ENCODE measurements at regions not wholly inside any gene's neighbourhood (a gene's known extent, or its start where the extent isn't known, plus 50 kb on each side); places are given as distances from the start of the nearest gene placed in this dataset.
"Not testable (repeated sequence)": the region's sequence is repeated elsewhere in the genome, so short reads cannot be mapped to it uniquely, and the experiment has no call there.

DNA sequence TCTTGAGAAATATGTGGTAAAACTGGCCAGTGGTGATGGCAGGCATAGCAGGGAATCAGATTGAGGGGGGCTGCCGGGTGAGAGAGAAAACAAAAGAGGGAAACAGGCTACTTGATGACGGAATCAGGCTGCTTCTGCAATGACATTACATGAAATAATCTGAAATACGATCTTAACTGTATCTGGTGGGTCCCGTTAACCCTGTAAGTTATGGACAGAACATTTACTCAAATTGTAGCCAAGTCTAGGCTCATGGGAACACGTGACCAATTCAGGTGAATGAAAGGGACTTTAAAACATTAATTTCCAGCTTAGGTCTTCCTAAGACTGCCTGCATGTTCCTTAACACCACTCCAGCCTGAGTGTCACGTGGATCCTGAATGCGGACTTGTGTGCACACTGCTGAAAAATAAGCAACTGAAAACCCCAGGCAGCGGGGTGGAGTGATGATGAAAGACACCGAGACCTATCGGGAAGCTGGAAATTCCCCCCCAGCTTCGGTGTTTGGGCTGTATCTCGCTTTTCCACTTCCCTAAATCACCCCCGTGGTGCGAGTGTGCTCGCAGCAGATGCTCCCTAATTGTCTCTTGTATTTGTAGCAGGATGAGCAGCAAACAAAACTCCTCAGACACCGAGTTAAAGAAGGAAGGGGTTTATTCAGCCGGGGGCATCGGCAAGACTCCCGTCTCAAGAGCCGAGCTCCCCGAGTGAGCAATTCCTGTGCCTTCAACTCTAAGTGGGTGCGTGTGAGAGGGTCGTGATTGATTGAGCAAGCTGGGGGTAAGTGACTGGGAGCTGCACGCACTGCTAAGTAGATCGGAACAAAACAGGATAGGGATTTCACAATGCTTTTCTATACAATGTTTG, 145.0 kb upstream of the GRK3 start:
- DNase-seq (ENCODE audit: low read depth), result no peak

DNA sequence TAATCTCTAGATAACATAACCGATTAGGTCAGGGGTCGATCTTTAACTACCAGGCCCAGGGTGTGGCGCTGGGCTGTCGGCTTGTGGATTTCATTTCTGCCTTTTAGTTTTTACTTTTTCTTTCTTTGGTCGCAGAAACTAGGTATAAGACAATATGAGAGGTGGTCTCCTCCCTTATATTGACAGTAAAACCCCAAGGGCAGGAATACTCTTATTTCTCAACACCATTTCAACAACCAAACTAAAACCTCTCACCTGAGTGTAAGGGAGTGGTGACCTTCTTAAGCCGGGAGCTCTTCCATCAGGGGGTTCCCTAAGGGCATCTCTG, 144.4 kb upstream of the GRK3 start:
- not testable (repeated sequence) for DNase-seq (ENCODE audit: low read depth)

DNA sequence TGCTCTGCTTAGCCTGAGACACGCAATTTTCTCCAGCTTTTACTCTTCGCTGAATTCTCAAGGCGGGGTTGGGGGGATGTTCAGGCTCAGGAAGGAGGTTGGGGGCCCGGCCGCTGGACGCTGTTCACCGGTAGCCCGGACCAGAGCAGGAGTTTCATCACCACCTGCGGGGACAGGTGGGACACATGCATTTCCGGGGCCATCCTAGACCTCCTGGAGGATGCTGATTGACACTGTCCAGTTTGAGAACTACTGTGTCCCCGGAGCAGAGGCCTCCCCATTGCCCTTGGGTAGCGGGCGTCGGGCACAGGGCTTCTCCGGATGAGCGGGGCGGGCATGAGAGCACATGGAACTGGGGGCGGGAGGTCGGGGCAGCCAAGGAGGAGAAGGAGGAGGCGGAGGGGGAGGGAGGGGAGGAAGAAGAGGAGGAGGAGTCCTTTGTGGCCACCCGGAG, 144.0 kb upstream of the GRK3 start:
- no peak for DNase-seq (ENCODE audit: low read depth)

DNA sequence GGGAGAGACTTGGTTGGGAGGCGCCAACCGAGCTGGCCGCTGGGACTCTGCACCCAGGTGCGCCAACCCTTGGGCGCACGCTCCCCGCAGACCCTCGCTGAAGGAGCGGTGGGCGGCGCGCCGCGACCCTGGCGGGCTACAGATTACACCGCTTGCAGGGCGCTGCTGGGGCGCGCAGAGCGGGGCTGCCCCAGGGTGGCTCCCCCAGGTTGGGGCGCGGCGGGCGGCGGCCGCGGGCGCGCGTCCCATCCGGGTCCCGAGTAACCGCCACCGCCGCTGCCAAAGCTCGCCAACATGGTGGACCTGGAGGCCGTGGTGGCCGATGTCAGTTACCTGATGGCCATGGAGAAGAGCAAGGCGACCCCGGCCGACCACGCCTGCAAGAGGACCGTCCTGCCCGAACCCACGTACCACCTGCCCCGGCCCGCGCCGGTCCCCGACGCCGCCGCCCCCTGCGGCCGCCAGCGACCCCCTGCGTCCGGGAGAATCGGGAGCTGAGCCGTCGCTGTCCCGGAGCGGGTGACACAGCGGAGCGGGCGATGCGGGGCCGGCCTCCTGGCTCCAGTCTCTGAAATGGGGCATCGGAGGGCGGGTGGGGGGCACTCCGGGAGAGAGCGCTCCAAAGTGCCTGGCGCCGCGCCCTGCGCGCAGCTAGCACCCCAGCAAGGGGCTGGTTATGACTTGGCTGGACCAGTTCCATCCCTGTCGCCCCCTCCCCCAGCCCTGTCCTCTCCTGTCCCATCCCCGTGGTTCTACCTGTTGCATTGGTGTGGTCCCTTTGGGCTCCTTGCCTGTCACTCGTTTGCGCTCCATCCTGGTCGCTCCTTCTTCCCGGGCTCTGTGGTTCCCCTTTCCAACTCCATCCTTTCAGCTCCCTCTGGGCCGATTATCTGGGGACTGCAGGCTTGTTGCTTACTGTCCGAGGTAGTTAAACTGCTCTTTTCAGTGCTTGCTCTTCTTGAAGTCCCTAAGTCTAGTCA, 143.3 kb upstream of the GRK3 start:
- DNase-seq (ENCODE audit: low read depth), result no peak

DNA sequence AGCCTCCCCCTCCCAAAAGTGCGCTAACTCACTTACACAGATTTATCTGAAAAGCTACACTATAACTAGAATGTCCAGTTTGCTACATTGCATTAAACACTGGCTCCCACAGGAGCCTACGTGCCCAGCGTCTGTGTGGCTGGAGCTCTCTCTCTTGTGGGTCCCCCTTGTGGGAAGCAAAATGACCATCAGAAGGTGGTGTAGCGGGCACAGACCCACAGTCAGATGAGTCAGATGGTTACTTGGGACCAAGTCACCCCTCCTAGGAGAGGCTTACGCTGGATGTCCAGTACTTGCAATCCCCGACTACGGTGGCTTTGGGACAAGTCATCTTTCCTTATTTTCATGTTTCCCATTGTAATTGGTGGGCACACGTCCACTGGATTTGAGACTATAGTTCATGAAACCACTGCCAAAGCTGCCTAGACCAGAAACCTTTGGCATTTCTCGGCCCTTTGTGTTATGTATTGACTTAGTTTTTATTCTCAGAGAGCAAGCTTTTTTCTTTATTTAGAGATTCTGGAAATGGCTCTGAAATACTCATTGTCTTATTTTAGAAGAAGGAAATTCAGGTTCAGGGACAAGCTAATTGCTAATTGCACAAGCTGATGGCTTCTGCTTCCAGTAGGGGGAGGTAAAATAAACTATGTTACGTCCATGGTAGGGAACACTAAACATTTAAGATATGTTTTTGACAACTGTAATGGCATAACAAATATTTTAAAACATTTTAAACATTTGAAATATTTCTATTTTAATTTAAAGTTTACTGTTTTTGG, 137.8 kb upstream of the GRK3 start:
- not testable (repeated sequence) for DNase-seq (ENCODE audit: low read depth)

DNA sequence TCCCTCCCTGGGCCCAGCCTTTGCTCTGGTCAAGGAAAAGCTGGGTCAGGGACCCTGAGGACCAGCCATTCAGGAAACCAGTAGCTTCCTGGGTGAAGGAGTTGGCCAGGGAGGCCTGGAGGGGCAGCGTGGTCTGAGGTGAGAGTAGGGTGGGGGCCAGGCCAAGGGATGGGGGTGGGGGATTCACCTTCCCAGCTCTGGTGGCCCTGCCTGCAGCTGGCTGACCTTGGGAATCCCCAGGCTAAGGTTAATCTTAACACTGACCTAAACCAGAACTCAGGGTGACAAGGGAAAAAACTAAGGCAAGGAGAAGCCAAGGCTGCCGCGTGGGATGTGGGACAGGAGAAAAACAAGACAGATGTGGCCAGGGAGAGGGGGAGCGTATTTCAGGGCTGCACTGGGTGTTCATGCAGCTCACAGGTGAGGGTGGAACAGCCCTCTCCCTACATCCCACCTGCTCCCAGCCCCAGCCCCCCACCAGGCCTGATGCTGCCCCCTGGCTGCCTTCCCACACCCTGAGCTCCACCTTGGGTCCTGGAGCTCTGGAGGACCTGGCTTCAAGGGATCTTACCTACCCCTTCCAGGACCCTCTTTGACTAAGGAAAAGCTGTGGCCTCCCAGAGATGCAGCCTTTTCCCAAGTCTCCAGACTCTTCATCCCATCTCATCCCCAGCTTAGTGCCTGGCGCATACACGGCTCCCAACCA, 132.7 kb upstream of the GRK3 start:
- DNase-seq (ENCODE audit: low read depth), result not testable (repeated sequence)

DNA sequence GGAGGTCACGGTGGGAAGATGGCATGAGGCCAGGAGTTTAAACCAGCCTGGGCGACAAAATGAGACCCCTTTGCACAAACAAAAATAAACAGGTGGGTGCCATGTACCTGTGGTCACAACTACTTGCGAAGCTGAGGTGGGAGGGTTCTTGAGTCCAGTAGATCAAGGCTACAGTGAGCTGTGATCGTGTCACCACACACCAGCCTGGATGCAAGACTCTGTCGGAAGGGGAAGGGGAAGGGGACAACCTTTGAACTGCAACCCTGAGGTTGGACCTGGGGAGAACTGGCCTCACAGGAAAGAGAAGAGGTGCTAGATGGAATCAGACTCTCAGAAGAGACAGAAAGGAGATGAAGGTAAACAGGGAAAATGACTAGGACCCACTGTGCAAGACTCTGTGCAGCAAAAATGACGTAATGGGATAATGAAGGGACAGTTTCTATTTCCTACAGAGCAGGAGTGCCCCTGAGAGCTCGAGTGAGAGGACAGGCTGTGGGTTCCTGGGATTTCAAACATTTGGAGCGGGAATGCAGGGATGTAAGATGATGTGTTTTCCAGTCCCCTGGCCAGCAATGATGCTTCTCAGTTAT, 131.0 kb upstream of the GRK3 start:
- DNase-seq (ENCODE audit: low read depth), result not testable (repeated sequence)

DNA sequence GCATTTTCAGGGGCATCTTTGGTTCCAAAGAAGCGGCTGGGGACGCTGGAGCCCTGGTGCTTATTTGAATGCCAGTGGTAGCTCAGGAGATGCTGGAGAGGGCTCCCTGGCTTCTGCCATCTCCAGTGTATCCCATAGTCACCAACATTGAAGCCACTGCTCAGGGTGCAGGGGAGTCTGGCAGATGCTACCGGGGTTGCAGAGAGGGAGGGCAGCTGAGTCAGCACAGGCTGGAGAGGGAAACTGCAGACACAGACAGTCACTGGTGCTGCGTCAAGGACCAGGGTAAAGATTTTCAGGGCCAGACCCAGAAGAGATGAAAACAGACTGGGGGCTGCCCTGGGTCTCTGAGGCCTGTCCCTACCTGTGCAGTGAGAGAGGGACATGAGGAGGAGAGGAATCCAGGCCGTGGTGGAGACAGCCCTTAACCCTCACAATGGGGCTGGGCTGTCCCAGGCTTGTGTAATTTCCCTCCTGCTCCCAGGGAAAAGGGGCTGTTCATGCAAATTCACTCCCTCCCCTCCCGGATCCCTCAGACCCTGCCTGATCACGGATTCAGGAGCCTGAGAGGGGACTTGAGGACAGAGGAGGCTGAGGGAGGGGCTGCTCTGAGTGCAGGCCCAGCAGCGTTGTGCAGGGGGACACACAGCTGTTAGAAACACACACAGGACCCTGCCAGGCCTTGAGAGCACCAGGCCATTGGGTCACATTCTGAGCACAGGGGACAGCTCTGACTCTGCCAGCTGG, 126.9 kb upstream of the GRK3 start:
- no peak for DNase-seq (ENCODE audit: low read depth)

DNA sequence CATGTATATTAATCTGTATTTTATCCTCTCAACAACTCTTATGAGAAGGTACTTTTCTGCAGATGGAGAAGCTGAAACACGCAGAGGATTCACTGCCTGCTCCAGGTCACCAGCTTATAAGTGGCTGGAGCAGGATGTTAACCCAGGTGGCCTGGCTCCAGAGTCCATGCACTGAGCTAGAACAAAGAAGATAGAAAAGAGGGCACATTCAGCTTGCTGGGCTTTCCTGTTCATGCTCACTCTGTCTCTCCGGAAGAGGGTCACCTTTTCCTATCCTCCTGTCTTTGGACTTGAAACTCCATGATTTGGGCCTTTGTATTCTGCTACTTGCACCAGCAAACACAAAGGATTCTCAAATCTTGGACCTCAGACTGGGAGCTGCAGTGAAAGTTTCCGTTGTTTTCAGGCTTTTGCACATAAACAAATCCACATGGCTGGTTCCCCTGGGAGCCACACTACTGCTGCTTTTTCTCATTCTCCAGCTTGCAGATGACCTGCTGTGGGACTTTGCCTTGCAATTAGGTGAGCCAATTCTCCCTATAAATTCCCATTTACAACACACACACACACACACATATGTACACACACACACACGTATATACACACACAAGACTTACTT, 117.3 kb upstream of the GRK3 start:
- no peak for DNase-seq (ENCODE audit: low read depth)

DNA sequence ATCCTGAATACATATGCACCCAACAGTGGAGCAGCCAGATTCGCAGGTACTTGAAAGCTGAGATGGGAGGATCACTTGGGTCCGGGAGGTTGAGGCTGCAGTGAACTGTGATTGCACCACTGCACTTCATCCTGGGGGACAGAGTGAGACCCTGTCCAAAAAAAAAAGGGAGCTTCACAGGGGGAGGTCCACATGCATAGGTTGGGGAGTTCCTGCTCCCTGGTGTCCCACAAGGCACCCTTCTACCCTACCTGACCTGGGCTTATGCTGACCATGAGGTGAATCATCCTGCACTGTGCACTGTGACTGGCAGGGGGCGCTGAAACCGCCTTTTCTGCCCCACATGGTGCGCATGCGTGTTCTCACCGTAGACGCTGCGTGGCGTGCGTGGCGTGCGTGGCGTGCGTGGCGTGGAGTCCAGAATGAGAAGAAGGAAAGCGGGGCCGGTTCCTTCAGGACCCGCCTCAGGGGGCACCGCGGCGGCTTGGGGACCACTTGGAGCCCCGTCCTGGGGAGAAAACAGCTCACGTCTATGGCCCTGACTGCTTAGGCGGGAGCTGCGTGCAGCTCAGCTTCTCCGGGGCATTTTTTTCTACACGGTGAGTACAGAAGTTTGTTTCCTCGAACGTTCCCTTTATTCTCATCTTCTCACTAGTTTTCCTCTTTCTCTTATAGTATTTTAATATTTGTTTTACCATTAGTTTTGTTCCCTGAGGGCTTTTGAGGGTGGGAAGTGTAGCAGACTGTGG, 116.6 kb upstream of the GRK3 start:
- peak; percentile 91 for DNase-seq (ENCODE audit: low read depth)

DNA sequence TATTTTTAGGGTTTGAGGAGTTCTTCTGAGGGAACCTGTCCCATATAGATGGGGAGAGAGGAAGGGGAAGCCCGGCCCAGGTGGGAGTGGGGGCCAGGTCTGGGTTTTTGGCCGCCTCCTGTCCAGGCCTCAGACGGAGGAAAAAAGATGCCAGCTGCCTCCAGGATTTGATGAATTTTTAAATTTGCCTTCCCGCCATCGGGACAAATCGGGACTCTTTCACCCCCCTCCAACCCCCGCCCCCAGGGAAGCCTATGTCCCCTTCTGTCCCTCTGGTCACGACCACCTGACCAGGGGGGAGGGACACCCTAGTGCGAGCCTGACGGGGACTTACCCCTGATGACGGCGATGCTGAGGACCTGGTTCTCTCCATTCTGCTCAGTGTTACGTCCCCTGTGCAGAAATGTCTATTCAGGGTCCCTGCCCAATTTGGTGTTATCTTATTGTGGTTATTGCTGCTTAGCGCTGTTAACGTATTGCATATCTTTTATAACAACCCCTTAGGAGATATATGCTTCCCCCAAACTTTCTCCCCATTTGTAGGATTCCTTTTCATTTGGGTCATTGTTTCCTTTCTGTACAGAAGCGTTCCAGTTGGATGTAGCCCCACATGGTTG, 115.9 kb upstream of the GRK3 start:
- DNase-seq (ENCODE audit: low read depth), result no peak

DNA sequence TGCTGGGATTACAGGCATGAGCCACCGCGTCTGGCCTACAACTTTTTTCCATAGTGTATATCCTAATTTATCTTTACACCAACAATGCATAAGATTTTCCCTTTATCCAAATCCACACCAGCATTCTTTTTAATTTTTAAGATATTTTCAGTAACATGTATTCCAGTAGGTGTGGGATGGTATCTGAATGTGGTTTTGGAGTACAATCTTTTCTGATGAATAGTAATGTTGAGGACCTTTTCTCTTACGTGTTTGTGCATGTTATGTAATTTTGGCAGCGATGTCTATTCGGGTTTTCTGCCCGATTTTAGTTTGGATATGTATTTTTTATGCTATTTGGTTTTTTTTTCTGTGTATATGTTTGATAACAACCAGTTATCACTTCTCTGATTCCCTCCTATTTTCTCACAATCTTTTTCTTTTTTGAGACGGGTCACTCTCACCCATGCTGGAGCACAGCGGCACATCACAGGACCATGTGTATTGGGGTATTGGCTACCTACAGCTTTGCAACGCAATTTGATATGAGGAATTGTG, 114.6 kb upstream of the GRK3 start:
- DNase-seq (ENCODE audit: low read depth), result no peak

DNA sequence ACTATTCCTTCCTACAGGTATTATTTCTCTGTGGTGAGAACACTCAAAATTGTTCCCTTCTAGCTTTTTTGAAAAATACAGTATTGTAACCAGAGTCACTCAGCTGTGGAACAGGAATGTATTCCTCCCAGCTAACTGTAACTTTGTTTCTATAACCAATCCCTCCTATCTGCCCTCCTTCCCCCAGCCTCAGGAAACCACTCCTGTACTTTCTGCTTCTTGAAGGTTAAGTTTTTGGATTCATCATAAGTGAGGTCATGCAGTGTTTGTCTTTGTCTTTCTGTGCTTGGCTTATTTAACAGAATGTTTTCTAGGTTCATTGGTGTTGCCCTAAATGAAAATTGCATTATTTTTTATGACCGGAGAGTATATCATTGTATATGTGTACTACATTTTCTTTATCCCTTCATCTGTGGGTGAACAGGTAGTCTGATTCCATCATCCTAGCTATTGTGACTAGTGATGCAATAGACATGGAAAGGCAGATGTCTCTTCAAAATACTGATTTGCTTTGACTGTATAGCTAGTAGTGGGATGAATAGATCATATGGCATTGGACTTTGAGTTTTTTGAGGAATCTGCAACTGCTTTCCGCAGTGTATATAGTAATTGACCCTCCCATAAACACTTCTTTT, 112.9 kb upstream of the GRK3 start:
- DNase-seq (ENCODE audit: low read depth), result no peak

DNA sequence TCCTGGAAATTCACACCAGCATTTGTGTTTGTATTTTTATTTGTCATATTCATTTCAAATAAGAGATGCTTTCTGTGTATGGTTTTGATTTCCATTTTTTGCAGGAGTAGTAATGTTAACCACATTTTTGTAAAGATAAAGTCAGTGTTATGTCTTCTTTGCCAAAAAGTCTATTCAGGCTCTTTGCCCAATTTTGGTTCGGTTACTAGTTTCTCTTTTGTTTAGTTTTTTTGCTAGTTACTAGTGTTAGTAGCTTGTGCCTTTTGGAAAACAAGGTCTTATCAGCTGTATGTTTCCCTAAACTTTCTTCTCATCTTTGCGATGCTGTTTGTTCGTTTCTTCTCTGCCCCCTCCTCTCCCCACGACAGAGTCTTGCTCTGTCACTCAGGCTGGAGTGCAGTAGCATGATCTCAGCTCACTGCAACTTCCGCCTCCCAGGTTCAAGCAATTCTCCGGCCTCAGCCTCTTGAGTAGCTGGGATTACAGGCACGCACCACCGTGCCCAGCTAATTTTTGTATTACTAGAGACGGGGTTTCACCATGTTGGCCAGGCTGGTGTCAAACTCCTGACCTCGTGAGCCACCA, 112.3 kb upstream of the GRK3 start:
- DNase-seq (ENCODE audit: low read depth), result no peak

DNA sequence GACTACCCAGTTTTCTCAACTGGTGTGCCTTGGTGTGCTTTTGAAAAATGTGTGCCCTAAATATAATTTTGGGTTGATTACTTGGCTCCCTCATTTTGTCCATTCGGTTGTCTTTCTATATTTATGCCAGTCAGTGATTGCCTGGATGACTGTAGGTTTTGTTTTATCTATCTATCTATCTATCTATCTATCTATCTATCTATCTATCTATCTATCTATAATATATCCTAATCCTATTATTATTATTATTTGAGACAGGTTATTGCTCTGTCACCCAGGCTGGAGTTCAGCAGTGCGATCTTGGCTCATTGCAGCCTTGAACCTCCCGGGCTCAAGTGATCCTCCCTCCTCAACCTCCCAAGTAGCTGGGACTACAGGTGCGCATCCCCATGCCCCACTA, 111.4 kb upstream of the GRK3 start:
- no peak for DNase-seq (ENCODE audit: low read depth)

DNA sequence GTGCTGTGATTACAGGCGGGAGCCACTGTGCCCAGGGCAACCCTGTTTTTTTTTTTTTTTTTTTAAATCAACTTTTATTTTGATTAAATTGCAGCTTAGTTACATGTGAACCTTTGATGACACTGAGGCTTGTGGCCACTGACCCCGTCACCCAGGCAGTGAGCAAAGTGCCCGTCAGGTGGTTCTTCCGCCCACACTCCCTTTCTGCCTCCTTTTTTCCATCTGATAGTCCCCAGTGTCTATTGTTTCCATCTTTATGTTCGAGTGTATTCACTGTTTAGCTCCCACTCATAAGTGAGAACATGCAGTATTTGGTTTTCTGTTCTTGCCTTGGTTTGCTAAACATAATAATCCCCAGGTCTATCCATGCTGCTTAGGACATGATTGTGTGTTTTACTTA, 110.9 kb upstream of the GRK3 start:
- DNase-seq (ENCODE audit: low read depth), result peak; percentile 13

DNA sequence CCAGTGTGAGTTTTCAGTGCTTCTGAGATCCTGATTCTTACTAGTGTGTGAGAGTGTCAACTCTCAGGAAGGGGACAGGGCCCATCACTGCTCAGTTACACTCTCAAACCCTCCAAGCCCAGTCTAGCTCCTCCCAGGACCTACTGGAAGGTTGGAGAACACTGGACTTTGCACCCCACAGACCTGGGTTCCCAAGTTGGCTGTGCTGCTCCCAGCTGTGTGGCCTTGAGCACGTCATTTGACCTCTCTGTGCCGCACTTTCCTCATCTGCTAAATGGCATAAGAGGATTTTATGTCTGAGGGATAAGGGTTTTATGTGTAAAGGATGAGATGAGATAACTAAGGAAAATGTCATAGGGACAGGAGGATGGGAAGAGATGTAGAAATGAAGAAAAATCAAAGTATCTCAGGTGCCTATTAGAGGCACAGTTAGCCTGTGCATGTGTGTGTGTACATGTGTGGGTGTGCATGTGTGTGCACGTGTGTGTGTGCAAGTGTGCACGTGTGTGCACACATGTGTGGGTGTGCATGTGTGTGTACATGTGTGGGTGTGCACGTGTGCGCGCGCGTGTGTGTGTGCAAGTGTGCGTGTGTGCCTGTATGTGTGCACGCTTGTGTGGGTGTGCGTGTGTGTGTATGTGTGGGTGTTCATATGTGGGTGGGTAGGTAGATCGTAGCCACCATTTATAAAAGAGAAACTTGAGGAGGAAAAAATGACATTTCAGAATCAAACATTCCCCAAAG, 108.0 kb upstream of the GRK3 start:
- not testable (repeated sequence) for DNase-seq (ENCODE audit: low read depth)
